ENCODE measurements at regions not wholly inside any gene's neighbourhood (a gene's known extent, or its start where the extent isn't known, plus 50 kb on each side); places are given as distances from the start of the nearest gene placed in this dataset.
"Not testable (repeated sequence)": the region's sequence is repeated elsewhere in the genome, so short reads cannot be mapped to it uniquely, and the experiment has no call there.

DNA sequence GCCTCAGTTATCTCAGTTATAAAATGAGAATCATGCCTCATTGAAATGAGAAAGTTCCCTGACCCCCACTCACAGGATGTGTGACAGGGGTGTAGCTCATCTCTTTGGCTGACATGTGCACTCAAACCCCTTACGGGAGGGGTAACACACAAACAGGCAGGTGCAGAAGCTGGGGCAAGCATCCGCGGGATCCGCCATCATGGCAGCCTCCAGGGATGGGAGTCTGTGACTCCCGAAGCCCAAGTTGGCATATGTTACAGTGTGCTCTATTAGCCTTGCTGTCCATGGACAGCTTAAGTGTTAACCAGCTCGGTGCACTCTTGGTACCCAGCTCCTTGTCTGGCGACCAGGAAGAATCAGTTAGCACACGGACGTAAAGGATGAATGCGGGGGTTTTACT lies 822.7 kb upstream of the SEMA6D start:
- DNase-seq: no peak

DNA sequence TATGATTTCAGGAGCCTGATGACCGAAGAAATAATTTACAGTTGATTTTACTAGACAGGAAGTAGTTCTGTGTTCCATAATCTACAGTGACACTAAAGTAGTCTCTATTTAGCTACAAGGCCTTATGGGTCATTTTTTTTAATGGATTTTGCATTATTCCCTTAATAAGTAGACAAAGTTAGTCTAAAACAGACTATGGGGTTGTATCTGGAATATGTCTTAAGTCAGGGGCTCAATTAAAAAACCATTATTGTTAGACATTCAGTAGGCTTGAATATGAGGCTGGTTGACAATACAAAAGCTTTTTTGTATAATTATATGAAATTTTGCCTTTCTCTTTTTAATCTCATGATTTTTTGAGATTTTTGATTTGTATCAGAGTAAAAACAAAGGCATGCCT lies 820.0 kb upstream of the SEMA6D start:
- DNase-seq: no peak

DNA sequence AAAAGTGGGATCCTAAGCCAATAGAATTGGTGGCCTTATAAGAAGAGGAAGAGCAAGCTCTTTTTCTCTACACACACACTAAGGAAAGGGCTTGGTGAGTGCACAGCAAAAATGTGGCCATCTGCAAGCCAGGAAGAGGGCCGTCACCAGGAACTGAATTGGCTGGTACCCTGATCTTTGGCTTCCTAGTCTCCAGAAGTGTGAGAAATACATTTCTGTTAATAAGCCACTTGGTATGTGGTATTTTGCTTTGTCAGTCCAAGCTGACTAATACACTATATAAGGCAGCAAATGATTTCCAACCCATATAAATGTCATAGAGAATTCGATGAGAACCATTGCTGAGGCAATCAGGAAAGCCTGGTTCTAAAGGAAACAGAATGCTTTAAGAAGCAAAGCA lies 816.3 kb upstream of the SEMA6D start:
- no peak for DNase-seq

DNA sequence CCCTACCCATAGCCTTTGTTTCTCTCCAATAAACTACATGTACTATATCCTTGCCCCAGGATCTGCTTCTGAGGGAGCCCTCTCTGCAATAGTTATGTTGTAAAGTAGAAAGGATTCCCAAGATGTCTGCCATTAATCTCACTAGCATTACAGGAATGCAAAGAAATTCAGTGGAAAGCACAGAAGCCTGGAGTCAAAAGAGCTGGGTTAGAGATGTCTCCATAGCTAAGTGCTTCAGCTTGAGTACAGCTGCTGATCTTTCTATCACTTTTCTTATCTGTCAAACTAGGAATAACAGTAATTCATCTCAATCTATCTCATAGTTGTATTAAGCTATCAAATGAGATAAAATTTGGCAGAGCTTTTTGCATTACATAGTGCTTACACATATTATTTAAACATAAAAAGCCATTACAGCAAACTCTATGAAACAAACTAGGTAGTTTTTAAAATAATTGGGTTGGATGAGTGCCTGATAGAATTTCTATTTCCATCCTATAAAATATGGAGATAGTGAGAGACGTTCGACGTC lies 799.5 kb upstream of the SEMA6D start:
- DNase-seq: no peak

- DNase-seq: no peak
Measured at GRCh38 chr15:46918462-46919140, 798.7 kb upstream of the SEMA6D start.

- no peak for DNase-seq
Measured at GRCh38 chr15:46921891-46922290, 795.4 kb upstream of the SEMA6D start.

DNA sequence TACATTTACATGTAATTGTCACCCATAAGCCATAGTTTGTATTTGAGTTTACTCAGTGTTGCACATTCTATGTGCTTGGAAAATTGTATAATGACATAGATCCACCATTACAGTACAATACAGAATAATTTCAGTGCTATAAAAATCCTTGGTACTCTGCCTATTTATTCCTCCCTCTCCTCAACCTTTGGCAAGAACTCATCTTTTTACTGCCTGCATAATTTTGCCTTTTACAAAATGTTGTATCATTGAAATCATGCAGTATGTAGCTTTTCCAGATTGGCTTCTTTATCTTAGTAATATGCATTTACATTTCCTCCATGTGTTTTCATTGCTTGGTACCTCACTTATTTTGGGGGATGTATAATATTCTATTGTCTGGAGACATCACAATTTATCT lies 786.9 kb upstream of the SEMA6D start:
- no peak for DNase-seq

DNA sequence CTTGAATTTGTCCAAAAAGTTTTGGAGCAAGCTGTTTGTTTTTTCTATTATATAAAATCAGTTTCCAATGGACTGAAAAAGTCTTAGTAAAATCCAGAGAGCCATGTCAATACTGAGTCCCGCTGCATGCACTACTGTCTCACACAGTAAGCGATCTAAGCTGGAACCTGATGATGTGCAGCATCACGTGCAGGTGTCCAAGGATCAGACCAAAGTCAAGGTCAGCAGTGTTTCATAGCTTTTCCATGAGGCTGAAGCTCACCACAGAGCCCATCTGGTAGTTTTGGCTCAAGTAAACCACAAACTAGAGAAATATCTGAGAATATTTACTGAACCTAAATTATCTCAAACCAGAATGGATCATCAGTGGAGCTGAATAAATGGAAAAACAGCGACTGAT lies 784.0 kb upstream of the SEMA6D start:
- DNase-seq: no peak

DNA sequence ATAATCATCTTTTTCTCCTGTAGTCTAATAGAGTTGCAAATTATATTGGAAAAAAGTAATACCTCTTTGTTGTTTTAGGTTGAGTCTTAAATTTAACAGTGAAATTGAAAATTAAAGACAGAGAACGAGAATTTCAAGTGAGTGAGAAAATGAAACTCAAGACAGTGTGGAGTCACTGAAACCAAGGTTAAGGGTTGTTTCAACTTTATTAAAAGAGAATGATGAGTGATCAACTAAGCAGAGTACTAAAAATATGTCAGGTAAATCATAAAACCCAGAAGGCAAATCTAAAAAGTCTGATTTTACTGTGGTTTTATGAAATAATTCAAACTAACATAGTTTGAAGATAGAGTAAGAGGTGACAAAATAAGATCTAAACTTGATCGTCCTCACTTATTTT lies 782.5 kb upstream of the SEMA6D start:
- no peak for DNase-seq

- no peak for DNase-seq
Measured at GRCh38 chr15:46938169-46938568, 779.1 kb upstream of the SEMA6D start.

DNA sequence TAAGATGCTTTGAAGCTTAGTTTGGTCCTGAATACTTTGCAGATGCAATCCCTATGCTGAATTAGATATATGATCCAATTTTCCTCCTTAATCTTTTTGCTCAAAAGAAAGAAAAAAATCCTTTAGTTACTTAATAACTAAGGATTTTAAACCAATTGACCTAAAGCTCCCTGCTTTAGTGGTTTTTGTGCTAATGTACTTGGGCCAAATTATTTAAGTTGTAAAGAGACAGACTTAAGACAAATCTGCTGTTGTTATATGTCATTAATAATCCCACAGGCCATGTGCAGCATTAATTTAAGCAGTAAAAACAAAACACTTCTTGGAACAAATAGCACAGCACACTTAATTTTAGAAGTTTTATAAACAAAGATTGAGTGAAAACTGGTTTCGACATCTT lies 776.1 kb upstream of the SEMA6D start:
- no peak for DNase-seq

GRCh38 chr15:46946953-46947352 lies 770.4 kb upstream of the SEMA6D start:
- DNase-seq: no peak

DNA sequence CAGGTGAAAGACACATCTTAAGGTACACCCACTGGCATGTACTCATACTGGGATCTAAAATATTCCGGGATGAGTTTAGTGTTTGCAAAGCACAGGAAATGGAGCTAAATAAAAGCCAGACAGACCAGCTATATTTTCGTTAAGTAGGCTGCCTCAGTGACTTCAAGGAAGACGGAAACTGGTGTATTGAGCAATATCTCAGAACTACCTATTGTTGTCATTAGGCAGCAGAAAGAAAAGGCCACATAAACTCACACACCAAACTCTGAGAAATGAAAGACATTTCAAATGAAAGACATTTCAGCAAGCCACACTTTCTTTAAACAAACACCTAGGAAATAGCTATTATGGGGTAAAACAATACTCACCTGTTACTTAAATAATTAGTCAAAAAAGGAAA lies 761.7 kb upstream of the SEMA6D start:
- no peak for DNase-seq

DNA sequence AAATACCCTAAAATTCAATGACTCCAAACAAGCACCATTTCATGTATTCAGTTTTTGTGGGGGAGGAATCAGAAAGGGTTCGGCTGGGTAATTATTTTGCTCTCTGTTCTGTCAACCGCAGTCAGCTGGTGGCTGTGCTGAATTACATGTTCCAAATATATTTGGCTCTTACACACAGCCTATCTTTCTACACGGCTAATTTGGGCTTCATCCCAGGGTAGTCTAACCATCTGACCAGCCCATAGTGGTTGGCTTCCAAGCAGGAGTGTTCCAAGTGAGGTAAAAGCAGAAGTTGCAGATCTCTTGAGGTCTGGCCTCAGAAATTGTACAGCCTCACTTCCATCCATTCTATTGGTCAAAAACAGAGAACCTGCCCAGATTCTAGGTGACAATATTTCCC lies 760.8 kb upstream of the SEMA6D start:
- no peak for DNase-seq

GRCh38 chr15:46956881-46957280 lies 760.4 kb upstream of the SEMA6D start:
- no peak for DNase-seq

DNA sequence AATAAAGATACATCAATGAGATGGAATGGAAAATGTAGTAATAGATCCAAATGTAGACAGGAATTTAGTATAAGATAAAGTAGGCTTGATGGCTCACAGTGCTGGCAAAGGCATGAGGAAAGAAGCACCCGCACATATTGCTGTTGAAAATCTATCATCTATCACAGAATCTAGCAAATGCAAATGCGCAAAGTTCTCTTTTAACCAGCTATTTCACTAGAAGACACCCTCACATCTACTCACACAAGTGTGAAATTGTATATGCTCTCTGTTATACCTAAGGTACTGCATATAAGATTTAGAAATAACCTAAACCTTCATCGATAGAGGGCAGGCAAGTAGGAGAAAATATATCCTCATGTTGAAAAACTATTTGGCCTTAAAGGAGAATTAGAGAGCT lies 756.7 kb upstream of the SEMA6D start:
- no peak for DNase-seq

DNA sequence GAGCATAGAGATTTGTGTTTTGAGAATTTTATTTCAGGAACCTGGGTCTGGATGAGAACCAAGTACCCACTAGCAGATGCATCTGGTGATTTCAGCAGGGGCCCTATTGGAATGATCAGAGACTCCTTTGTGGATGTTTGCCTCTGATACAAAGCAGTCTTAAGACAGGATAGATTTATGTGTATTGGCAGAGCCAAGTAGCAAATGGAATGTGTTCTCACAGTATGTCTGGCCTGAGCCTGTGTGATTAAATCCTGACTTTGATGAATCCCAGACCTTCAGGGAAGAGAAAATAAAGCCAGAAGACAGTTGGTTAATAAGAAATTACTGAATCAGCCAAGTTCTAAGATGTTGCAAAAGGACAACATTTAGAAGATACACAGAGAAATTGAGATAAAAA lies 755.5 kb upstream of the SEMA6D start:
- DNase-seq: no peak

- DNase-seq: not testable (repeated sequence)
Measured at GRCh38 chr15:46988055-46988454, 729.2 kb upstream of the SEMA6D start.

DNA sequence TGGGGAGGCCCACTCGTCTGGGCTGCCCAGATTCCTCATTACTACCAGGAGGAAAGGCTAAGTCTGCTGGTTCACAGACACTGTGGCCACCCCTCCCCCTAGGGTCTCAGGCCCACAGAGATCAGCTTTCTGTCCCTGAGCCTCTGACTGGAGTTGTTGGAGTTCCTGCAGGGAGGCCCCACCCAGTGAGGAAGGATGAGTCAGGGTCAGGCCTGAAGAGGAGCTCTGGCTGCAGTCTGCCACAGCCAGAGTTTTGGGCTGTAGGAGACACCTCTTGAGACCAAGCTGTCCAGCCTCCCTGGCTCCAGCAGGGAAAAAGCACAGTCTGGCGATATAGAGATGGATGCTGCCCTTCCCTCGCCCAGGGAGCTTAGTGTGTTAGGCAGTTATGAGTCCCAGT lies 720.9 kb upstream of the SEMA6D start:
- no peak for DNase-seq

DNA sequence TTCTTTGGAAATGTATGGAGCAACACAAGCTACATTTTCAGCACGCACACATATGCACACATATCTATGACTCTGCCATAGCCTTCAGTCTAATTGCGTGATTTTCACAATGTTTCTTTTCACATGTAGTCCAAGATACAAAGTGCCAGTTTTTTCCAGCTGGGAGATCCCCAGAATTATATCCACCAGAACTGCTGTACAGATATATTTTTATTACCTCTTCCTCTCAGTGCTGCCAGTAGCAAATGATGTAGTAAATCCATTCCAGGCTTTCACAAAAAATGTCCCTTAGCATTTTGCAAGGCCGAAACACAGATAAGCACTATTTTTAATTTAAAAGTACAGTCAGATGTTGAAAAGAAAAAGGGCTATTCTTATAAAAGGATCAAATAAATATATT lies 719.8 kb upstream of the SEMA6D start:
- DNase-seq: no peak

- DNase-seq: no peak
Measured at GRCh38 chr15:47003568-47003967, 713.7 kb upstream of the SEMA6D start.

GRCh38 chr15:47013446-47013845 lies 703.9 kb upstream of the SEMA6D start:
- no peak for DNase-seq

- no peak for DNase-seq
Measured at GRCh38 chr15:47027322-47027946, 689.9 kb upstream of the SEMA6D start.

GRCh38 chr15:47035475-47036406 lies 681.6 kb upstream of the SEMA6D start:
- DNase-seq: no peak

All from DMS79 (cell line).